DOHH2 (cell line): ENCODE measurements at regions not wholly inside any gene's neighbourhood (a gene's known extent, or its start where the extent isn't known, plus 50 kb on each side); places are given as distances from the start of the nearest gene placed in this dataset.

ENCODE experiments used
- EZH2phosphoT487 ChIP-seq: fragments of 200-600 bp; sonication (generic); IDR thresholded peaks from 2 replicates; pipeline ENCODE4 v1.6.1; 2017; ENCODE audit warnings: borderline replicate concordance, mild to moderate bottlenecking, antibody characterized with exemption, low read length, moderate library complexity, mixed read lengths
- TF ChIP-seq, protein P1 (sequence below): fragments of 200-600 bp; sonication (generic); IDR thresholded peaks from one replicate; pipeline ENCODE4 v1.5.1; 2014; ENCODE audit warnings: antibody characterized with exemption, mild to moderate bottlenecking, low read depth, low read length; ENCODE audit not compliant: poor library complexity, severe bottlenecking

DNA sequence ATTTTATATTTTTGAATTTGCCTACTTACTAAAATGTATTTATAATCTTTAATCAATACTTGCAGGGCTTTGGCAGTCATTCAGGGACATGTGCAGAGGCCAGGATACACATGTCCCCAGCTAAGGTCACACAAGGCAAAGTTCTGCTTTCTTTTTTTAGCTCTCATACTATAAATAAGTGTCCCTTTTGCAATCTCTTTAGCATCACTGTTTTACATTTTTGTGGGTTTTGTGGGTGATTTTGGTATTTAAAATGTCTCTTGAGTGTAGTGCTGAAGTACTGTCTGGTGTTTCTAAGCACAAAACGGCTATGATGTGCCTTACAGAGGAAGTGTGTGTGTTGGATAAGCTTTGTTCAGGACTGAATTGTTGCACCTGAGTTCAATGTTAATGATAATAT is 309.0 kb upstream of the GULP1 start:
- TF ChIP-seq, protein P1, sequence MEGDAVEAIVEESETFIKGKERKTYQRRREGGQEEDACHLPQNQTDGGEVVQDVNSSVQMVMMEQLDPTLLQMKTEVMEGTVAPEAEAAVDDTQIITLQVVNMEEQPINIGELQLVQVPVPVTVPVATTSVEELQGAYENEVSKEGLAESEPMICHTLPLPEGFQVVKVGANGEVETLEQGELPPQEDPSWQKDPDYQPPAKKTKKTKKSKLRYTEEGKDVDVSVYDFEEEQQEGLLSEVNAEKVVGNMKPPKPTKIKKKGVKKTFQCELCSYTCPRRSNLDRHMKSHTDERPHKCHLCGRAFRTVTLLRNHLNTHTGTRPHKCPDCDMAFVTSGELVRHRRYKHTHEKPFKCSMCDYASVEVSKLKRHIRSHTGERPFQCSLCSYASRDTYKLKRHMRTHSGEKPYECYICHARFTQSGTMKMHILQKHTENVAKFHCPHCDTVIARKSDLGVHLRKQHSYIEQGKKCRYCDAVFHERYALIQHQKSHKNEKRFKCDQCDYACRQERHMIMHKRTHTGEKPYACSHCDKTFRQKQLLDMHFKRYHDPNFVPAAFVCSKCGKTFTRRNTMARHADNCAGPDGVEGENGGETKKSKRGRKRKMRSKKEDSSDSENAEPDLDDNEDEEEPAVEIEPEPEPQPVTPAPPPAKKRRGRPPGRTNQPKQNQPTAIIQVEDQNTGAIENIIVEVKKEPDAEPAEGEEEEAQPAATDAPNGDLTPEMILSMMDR: no peak
- TF ChIP-seq EZH2phosphoT487: no peak
